ENCODE measurements at regions not wholly inside any gene's neighbourhood (a gene's known extent, or its start where the extent isn't known, plus 50 kb on each side); places are given as distances from the start of the nearest gene placed in this dataset.

DNA sequence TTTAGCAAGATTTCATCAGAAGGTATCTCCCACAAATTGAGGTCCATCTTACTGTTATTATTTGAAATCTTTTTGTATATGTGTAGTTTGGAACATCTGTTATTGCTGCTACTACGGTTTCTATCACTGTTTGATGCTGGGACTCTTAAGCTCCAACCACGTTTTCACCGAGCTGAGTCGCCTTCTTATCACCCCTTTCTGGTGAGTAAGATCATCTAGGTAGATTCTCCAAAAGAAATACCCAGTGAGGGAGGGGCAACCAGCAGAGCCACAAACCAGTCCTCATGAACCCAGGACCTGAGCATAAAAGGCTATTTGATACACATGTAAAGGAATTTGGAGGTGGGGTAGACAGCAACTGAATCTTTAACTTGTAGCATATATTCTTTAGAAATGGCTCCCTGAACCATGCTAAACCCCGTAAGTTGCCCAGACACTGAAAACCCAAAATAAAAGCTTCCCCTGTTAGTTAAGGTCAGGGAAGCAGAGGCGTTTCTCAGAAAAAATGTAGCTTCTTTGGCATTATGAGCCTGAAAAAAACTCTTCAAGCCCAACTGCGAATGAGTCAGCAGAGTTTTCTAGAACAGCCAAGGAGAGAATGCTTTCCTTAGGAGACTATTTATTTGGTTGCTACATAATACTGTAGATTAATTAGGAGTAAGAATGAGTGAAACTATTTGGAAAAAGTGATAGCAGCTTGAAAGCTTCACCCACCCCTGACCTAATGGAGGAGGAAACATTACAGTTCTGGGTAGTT is 53.8 kb upstream of the ATXN3L start:
- Histone ChIP-seq H3K27me3 (no peaks in the 10 kb centered on the region), H3K4me1 (replicated peaks in 1 of 2) (no peaks in the 10 kb centered on the region), H3K36me3 (replicated peaks in 1 of 2) (no peaks in the 10 kb centered on the region), H3K4me3 (no peak overlapping the region), H3K27ac (peak overlapping the region in 1 of 5 donors; percentile 60), H3K9me3 (replicated peaks in 1 of 3) (no peaks in the 10 kb centered on the region)
- 49 to 59% (median 53%) methylated on average over 7 of the region's 7 CpGs for WGBS, 4 donors
- intact Hi-C loops (cut with DNase I): no loop called here
- no peak for DNase-seq
- TF ChIP-seq, protein P1, sequence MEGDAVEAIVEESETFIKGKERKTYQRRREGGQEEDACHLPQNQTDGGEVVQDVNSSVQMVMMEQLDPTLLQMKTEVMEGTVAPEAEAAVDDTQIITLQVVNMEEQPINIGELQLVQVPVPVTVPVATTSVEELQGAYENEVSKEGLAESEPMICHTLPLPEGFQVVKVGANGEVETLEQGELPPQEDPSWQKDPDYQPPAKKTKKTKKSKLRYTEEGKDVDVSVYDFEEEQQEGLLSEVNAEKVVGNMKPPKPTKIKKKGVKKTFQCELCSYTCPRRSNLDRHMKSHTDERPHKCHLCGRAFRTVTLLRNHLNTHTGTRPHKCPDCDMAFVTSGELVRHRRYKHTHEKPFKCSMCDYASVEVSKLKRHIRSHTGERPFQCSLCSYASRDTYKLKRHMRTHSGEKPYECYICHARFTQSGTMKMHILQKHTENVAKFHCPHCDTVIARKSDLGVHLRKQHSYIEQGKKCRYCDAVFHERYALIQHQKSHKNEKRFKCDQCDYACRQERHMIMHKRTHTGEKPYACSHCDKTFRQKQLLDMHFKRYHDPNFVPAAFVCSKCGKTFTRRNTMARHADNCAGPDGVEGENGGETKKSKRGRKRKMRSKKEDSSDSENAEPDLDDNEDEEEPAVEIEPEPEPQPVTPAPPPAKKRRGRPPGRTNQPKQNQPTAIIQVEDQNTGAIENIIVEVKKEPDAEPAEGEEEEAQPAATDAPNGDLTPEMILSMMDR (IDR thresholded peaks at IDR 0.05): no peak
- no peak for TF ChIP-seq POLR2A (IDR thresholded peaks at IDR 0.05)

DNA sequence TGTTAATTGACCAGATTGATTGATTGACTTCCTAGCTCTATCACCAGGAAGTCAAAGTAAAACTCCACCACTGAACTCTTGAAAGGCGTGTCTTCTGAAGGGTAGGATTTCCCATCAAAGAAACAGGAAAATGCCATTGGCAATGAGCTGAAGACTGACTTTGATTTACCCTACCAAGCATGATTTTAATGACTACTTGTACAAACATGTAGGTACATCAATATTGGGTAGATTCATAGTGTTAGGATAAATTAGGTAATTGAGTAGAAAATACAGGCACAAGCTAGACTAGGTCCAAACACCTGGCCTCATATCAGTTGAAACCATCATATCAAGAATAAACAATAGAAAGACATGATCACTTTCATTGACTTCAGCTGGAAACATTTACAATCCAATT is 53.2 kb upstream of the ATXN3L start:
- intact Hi-C loops (cut with DNase I): no loop called here
- Histone ChIP-seq H3K4me3 (no peak overlapping the region), H3K36me3 (replicated peaks in 1 of 2) (no peaks in the 10 kb centered on the region), H3K9me3 (replicated peaks in 1 of 3) (no peaks in the 10 kb centered on the region), H3K27ac (peak overlapping the region in 1 of 5 donors; percentile 60), H3K27me3 (no peaks in the 10 kb centered on the region), H3K4me1 (replicated peaks in 1 of 2) (no peaks in the 10 kb centered on the region)
- TF ChIP-seq, protein P1 (IDR thresholded peaks at IDR 0.05): no peak
- TF ChIP-seq POLR2A (IDR thresholded peaks at IDR 0.05): no peak
- WGBS, 4 donors: 74 to 100% (median 91%) methylated on average over 1 of the region's 1 CpG
- DNase-seq: no peak

DNA sequence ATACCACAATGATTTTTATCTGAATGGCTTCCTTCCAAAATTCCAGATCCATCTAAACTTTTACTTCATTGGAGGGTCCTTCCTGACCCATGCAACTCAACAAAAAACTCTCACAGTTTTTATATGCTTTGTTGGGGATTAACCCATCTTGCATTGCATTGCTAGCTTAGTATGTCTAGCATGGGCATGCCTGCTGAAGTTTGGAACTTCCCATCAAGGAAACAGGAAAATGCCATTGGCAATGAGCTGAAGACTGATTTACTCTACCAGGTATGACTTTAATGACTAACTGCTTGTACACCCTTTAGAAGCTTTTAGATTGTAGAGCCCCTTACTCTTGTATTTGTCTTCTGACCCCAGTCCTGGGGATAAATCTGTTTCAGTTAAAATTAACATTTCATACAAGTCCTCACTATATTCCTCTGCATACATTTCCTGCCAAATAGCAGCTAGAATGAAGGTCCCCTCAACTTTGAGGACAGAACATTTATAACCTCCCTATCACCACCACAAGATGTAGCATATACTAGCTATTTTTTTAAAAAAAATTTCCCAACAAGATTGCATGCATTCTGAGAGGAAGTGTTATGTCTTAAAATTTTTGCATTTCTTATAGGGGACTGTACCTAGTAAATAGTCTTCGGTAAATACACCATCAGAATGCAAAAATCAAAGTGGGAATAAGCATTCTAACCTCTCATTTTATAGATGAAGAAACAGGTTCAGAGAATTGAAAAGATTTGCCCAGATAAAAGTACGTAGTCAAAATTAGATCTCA is 52.5 kb upstream of the ATXN3L start:
- no peaks in the 10 kb centered on the region for H3K4me1 ChIP-seq (replicated peaks in 1 of 2)
- TF ChIP-seq POLR2A (IDR thresholded peaks at IDR 0.05): no peak
- TF ChIP-seq, protein P1 (IDR thresholded peaks at IDR 0.05): no peak
- 82 to 100% (median 92%) methylated on average over 2 of the region's 2 CpGs for WGBS, 4 donors

DNA sequence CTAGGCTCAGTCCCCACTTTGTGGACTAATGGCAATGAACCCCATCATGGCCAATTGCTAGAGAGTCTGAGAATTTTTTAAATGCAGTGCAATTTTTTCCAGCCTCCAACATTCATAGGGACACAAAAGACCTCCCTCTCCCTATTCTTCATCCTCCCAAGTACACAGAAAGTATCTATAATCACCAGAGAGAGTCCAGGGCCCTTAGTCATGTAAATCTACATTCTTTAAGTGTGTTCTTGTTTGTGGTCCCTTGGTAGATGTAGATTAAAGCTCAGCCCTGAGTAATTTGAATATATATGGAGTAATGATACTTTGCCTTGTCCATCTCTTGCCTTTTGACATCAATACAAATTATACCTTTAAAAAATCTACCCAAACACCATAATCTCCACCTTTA is 51.3 kb upstream of the ATXN3L start:
- TF ChIP-seq, protein P1 (IDR thresholded peaks at IDR 0.05): no peak
- TF ChIP-seq POLR2A (IDR thresholded peaks at IDR 0.05): no peak
- Histone ChIP-seq H3K9me3 (replicated peaks in 1 of 3) (no peaks in the 10 kb centered on the region), H3K27ac (no peak overlapping the region), H3K27me3 (no peaks in the 10 kb centered on the region), H3K4me3 (no peak overlapping the region), H3K36me3 (replicated peaks in 1 of 2) (no peaks in the 10 kb centered on the region), H3K4me1 (replicated peaks in 1 of 2) (no peaks in the 10 kb centered on the region)
- intact Hi-C loops (cut with DNase I): no loop called here
- DNase-seq: no peak

More for the DNA sequence above, 52.5 kb upstream of the ATXN3L start:
- H3K9me3 ChIP-seq (replicated peaks in 1 of 3): no peaks in the 10 kb centered on the region
- no peak overlapping the region for H3K4me3 ChIP-seq
- H3K27ac ChIP-seq: no peak overlapping the region
- DNase-seq: no peak
- no peaks in the 10 kb centered on the region for H3K27me3 ChIP-seq
- H3K36me3 ChIP-seq (replicated peaks in 1 of 2): no peaks in the 10 kb centered on the region
- intact Hi-C loops (cut with DNase I): no loop called here

Measured in adrenal gland (tissue), 9 donors.